GM12878 (cell line): ENCODE measurements at regions not wholly inside any gene's neighbourhood (a gene's known extent, or its start where the extent isn't known, plus 50 kb on each side); places are given as distances from the start of the nearest gene placed in this dataset.

Source experiments
- ATAC-seq: fragments of 200-7000 bp; cut with Tn5 transposase; 3 replicates; pipeline ENCODE4 v1.9.1; 2020; ENCODE audit warnings: mild to moderate bottlenecking, moderate library complexity
- BruUV-seq: library from RNA; stranded (reverse); fragments of 400-500 nt; replicated peaks from 2 replicates; lab custom pipeline; 2021; lab: Mats Ljungman, UMichigan
- CTCF ChIA-PET: fragments of 300-600 bp; sonication (Branson Sonifier 250); formaldehyde crosslinking; extraction: SDS; loops from one replicate; lab custom pipeline; 2021; ENCODE audit warnings: inconsistent platforms; lab: Yijun Ruan, JAX
- POLR2A ChIA-PET: fragments of 350-600 bp; formaldehyde crosslinking; extraction: SDS; loops from one replicate; lab custom pipeline; 2021; ENCODE audit warnings: inconsistent platforms; lab: Charles Lee
- RAD21 ChIA-PET: fragments of 300-600 bp; sonication (Branson Sonifier 250); formaldehyde crosslinking; loops from one replicate; lab custom pipeline; 2023; ENCODE audit warnings: antibody characterized with exemption; ENCODE audit not compliant: unreplicated experiment; lab: Charles Lee
- SMC1A ChIA-PET: fragments of 300-600 bp; sonication (Branson Sonifier 250); formaldehyde crosslinking; loops from one replicate; lab custom pipeline; 2023; ENCODE audit not compliant: unreplicated experiment, uncharacterized antibody; lab: Charles Lee
- DNase-seq: peaks from one replicate; pipeline ENCODE4 v3.0.0-alpha.2; 2011; ENCODE audit warnings: low read depth, low spot score
- FAIRE-seq: peaks from 3 replicates; lab custom pipeline; 2011; peaks lifted over from hg19 to GRCh38; lab: Jason Lieb, UNC
- H2AFZ ChIP-seq: 2 replicates; pipeline ENCODE4 v1.6.0; 2011; ENCODE audit warnings: low read depth, low read length, control low read depth; ENCODE audit not compliant: control insufficient read depth
- H3K27ac ChIP-seq: 2 replicates; pipeline ENCODE4 v1.5.1; 2011; ENCODE audit warnings: control low read depth; ENCODE audit not compliant: control insufficient read depth, insufficient read depth
- H3K27me3 ChIP-seq, 2 experiments: replicated peaks in 1 of 2; 2 replicates each; pipeline versions ENCODE4 v1.6.0 to v1.6.1; 2011; ENCODE audit warnings: low read length in 1 of 2; ENCODE audit not compliant: control insufficient read depth in 2 of 2, insufficient read depth in 2 of 2
- H3K36me3 ChIP-seq, 2 experiments: 2 replicates each; pipeline ENCODE4 v1.5.1; 2011; ENCODE audit warnings: low read length in 1 of 2; ENCODE audit not compliant: control insufficient read depth in 2 of 2, insufficient read depth in 2 of 2
- H3K4me1 ChIP-seq: 2 replicates; pipeline ENCODE4 v1.6.1; 2011; ENCODE audit warnings: mild to moderate bottlenecking, low read length, moderate library complexity, mixed read lengths; ENCODE audit not compliant: control insufficient read depth, insufficient read depth
- H3K4me2 ChIP-seq: 2 replicates; pipeline ENCODE4 v1.6.0; 2011; ENCODE audit warnings: control low read depth; ENCODE audit not compliant: control insufficient read depth, insufficient read depth
- H3K4me3 ChIP-seq: fragments of 200-600 bp; sonication (generic); 2 replicates; pipeline ENCODE4 v1.5.1; 2016
- H3K79me2 ChIP-seq: 2 replicates; pipeline ENCODE4 v1.6.0; 2011; ENCODE audit warnings: low read length; ENCODE audit not compliant: control insufficient read depth, insufficient read depth
- H3K9ac ChIP-seq: 2 replicates; pipeline ENCODE4 v1.8.0; 2011; ENCODE audit warnings: low read length, control low read depth, mixed read lengths; ENCODE audit not compliant: control insufficient read depth, insufficient read depth
- H3K9me3 ChIP-seq: replicated peaks from 3 replicates; pipeline ENCODE4 v1.5.1; 2011; ENCODE audit warnings: mild to moderate bottlenecking, low read length; ENCODE audit not compliant: control insufficient read depth, insufficient read depth
- H4K20me1 ChIP-seq: 2 replicates; pipeline ENCODE4 v1.6.0; 2011; ENCODE audit not compliant: control insufficient read depth, insufficient read depth
- BRCA1 ChIP-seq: IDR thresholded peaks from 2 replicates; pipeline ENCODE4 v1.6.1; 2011; ENCODE audit warnings: low read depth, low read length, improper control_type of control experiment
- CEBPB ChIP-seq, 2 experiments: fragments of 150-350 bp in 1 of 2; IDR thresholded peaks; 2 replicates each; pipeline ENCODE4 v1.6.1; 2012 to 2014; ENCODE audit warnings: low read depth in 2 of 2, low read length in 2 of 2, borderline replicate concordance in 1 of 2, inconsistent platforms in 1 of 2
- HSF1 ChIP-seq: fragments of 150-350 bp; IDR thresholded peaks from 2 replicates; pipeline ENCODE4 v1.6.1; 2014; ENCODE audit warnings: mild to moderate bottlenecking, low read depth, low read length
- MEF2B ChIP-seq: fragments of 450-650 bp; IDR thresholded peaks from 2 replicates; pipeline ENCODE4 v1.6.1; 2018; ENCODE audit warnings: mild to moderate bottlenecking, moderate library complexity; ENCODE audit not compliant: partially characterized antibody, poor library complexity, severe bottlenecking
- NR2C1 ChIP-seq: fragments of 450-650 bp; IDR thresholded peaks from 2 replicates; pipeline ENCODE4 v1.6.1; 2017; ENCODE audit warnings: antibody characterized with exemption, mild to moderate bottlenecking, moderate library complexity
- PAX5 ChIP-seq: IDR thresholded peaks from 2 replicates; pipeline ENCODE4 v1.6.1; 2011; ENCODE audit warnings: low read depth, low read length, borderline replicate concordance
- SMAD5 ChIP-seq: IDR thresholded peaks from 2 replicates; pipeline ENCODE4 v1.6.1; 2016; ENCODE audit warnings: antibody characterized with exemption, low read depth
- STAT3 ChIP-seq: IDR thresholded peaks from 2 replicates; pipeline ENCODE4 v1.6.1; 2011; ENCODE audit warnings: low read depth, low read length, improper control_type of control experiment
- SUZ12 ChIP-seq: fragments of 200-600 bp; sonication (generic); IDR thresholded peaks from one replicate; pipeline ENCODE4 v1.6.1; 2018; ENCODE audit warnings: antibody characterized with exemption, mild to moderate bottlenecking; ENCODE audit not compliant: unreplicated experiment
- TBL1XR1 ChIP-seq: IDR thresholded peaks from 2 replicates; pipeline ENCODE4 v1.6.1; 2012; ENCODE audit warnings: low read depth, low read length, improper control_type of control experiment
- USF2 ChIP-seq: IDR thresholded peaks from 2 replicates; pipeline ENCODE4 v1.6.1; 2011; ENCODE audit warnings: low read depth, low read length, improper control_type of control experiment, borderline replicate concordance
- ZNF384 ChIP-seq: IDR thresholded peaks from 2 replicates; pipeline ENCODE4 v1.6.1; 2012; ENCODE audit warnings: low read depth, mild to moderate bottlenecking, low read length, improper control_type of control experiment, borderline replicate concordance
- WGBS: methylation state at CpG from one replicate; pipeline ENCODE4 v1.1.6; 2016; ENCODE audit warnings: low lambda C conversion rate; ENCODE audit not compliant: insufficient replicate concordance, insufficient coverage; ENCODE audit errors: missing lambda C conversion rate; 5-methylcytosine and 5-hydroxymethylcytosine counted together
- in situ Hi-C: fragments of 300-500 bp; cut with MboI; formaldehyde crosslinking; loops from 9 replicates; pipeline ENCODE4 v1.14.3; 2018; ENCODE audit warnings: mixed read lengths
- intact Hi-C: fragments of 100-400 bp; cut with micrococcal nuclease; formaldehyde crosslinking; loops from one replicate; pipeline ENCODE4 v1.14.2; 2022; ENCODE audit not compliant: unreplicated experiment
- TF ChIP-seq, protein P1 (sequence below): fragments of 450-650 bp; IDR thresholded peaks from 2 replicates; pipeline ENCODE4 v1.6.1; 2017; ENCODE audit warnings: mild to moderate bottlenecking, moderate library complexity

DNA sequence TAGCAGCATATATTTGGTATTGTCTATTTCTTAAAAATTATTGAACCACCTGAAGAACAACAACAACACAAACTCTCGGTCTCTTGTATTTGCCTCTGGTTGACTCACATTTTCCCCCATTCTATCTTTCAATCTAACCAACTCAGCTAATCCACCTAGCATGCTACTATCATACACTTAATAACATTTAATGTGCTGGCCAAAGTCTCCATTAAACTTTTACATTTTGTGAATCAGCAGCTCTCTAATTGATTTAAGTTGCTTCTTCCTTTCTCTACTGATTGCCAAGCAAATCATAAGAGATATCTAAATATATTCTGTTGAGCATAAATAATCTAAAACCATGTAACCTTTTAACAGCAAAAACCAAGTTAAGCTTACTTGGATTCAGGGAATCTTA, 631.7 kb downstream of the IGSF11 start:
- Histone ChIP-seq H3K36me3 (no peaks in the 10 kb centered on the region), H3K27me3 (no peaks in the 10 kb centered on the region), H3K79me2 (no peaks in the 10 kb centered on the region), H3K27ac (no peak overlapping the region), H4K20me1 (no peaks in the 10 kb centered on the region), H3K9me3 (no peaks in the 10 kb centered on the region), H3K4me2 (no peak overlapping the region), H3K9ac (no peak overlapping the region), H3K4me3 (no peak overlapping the region), H2AFZ (no peak overlapping the region), H3K4me1 (no peaks in the 10 kb centered on the region)
- no peak for ATAC-seq
- BruUV-seq = no TSS peak
- no peak for DNase-seq
- in situ Hi-C loops = no loop called here
- RAD21 ChIA-PET = no interaction called here
- CTCF ChIA-PET = interaction anchor here (0.6 to 2.5 kb wide), 3 partner anchors 10 to 15 kb away, joined by 3 to 12 read pairs (median 3); no protein-coding TSS in a partner anchor
- FAIRE-seq = no peak
- no peak for TF ChIP-seq CEBPB (IDR thresholded peaks at IDR 0.05; ENCODE audit: borderline replicate concordance in 1 of 2, low read depth in 2 of 2, low read length in 2 of 2)
- TF ChIP-seq PAX5 = no peak
- TF ChIP-seq, protein P1, sequence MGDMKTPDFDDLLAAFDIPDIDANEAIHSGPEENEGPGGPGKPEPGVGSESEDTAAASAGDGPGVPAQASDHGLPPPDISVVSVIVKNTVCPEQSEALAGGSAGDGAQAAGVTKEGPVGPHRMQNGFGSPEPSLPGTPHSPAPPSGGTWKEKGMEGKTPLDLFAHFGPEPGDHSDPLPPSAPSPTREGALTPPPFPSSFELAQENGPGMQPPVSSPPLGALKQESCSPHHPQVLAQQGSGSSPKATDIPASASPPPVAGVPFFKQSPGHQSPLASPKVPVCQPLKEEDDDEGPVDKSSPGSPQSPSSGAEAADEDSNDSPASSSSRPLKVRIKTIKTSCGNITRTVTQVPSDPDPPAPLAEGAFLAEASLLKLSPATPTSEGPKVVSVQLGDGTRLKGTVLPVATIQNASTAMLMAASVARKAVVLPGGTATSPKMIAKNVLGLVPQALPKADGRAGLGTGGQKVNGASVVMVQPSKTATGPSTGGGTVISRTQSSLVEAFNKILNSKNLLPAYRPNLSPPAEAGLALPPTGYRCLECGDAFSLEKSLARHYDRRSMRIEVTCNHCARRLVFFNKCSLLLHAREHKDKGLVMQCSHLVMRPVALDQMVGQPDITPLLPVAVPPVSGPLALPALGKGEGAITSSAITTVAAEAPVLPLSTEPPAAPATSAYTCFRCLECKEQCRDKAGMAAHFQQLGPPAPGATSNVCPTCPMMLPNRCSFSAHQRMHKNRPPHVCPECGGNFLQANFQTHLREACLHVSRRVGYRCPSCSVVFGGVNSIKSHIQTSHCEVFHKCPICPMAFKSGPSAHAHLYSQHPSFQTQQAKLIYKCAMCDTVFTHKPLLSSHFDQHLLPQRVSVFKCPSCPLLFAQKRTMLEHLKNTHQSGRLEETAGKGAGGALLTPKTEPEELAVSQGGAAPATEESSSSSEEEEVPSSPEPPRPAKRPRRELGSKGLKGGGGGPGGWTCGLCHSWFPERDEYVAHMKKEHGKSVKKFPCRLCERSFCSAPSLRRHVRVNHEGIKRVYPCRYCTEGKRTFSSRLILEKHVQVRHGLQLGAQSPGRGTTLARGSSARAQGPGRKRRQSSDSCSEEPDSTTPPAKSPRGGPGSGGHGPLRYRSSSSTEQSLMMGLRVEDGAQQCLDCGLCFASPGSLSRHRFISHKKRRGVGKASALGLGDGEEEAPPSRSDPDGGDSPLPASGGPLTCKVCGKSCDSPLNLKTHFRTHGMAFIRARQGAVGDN = no peak
- no peak for TF ChIP-seq STAT3
- no peak for TF ChIP-seq TBL1XR1
- TF ChIP-seq NR2C1 = no peak
- no peak for TF ChIP-seq BRCA1
- no peak for TF ChIP-seq USF2
- no peak for TF ChIP-seq ZNF384
- TF ChIP-seq HSF1 = no peak
- TF ChIP-seq MEF2B = no peak
- TF ChIP-seq SUZ12 = no peak
- no peak for TF ChIP-seq SMAD5
- 0% methylated on average over 1 of the region's 1 CpG for WGBS
- intact Hi-C loops = no loop called here
- POLR2A ChIA-PET = no interaction called here
- SMC1A ChIA-PET = interaction anchor here (0.5 to 1.6 kb wide), 3 partner anchors 12 to 299 kb away, joined by 3 to 4 read pairs (median 4); no protein-coding TSS in a partner anchor
